ENCODE measurements at regions not wholly inside any gene's neighbourhood (a gene's known extent, or its start where the extent isn't known, plus 50 kb on each side); places are given as distances from the start of the nearest gene placed in this dataset.

DNA sequence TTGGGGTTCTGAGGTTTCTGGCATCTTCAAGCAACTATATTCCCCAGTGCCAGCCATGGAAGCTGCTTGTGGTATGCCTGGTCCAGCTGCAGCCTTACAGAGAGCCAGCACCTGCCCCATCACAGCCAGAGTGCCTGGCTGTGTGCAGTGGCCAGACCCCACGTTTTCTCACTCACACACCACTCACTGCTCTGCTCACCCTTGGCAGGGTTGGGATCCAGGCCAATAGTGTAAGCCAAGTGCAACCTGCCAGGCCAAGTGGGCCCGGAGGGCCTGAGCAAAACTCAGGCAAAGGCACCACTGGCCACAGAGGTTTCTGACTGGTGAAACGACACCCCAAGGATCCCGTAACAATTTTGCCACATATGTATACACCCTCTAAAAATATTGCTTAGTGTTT is 67.9 kb upstream of the EYA4 start:
- no peaks in the 10 kb centered on the region for H3K9me2 ChIP-seq (replicated peaks; ENCODE audit: low read length)
- no peak for DNase-seq
- no peaks in the 10 kb centered on the region for H3F3A ChIP-seq (ENCODE audit: low read length, unreplicated experiment)
- H3K4me1 ChIP-seq (ENCODE audit: insufficient read depth, low read length), result peaks cover 7% of the 10 kb centered on the region
- H3K9ac ChIP-seq (ENCODE audit: low read length), result no peak overlapping the region
- no peak overlapping the region for H3K4me3 ChIP-seq (ENCODE audit: low read length)
- ATAC-seq, result no peak
- no peaks in the 10 kb centered on the region for H3K36me3 ChIP-seq (ENCODE audit: low read depth, low read length)
- TF ChIP-seq CTCF (conservative IDR thresholded peaks at IDR 0.05; ENCODE audit: low read depth, low read length) (no peak), EZH2phosphoT487 (IDR thresholded peaks at IDR 0.05; ENCODE audit: borderline replicate concordance, low read length) (no peak), EZH2 (IDR thresholded peaks at IDR 0.05; ENCODE audit: low read length, unreplicated experiment) (no peak)
- ChIA-PET CTCF (no interaction called here), POLR2A (ENCODE audit: unreplicated experiment) (interaction anchor here (0.6 kb wide), 1 partner anchor 396 kb away, joined by 4 read pairs; no protein-coding TSS in a partner anchor)
- no peaks in the 10 kb centered on the region for H3K27me3 ChIP-seq (ENCODE audit: low read length)
- no peaks in the 10 kb centered on the region for H3K9me3 ChIP-seq (ENCODE audit: low read length)
- no peak overlapping the region for H3K4me2 ChIP-seq (ENCODE audit: low read length)
- no peak overlapping the region for H2AFZ ChIP-seq (ENCODE audit: low read length)
- H3K27ac ChIP-seq (ENCODE audit: low read length), result no peak overlapping the region
- no peaks in the 10 kb centered on the region for H4K20me1 ChIP-seq (ENCODE audit: low read length)
- BruUV-seq (replicated peaks), result no TSS peak
- no peaks in the 10 kb centered on the region for H3K79me2 ChIP-seq (ENCODE audit: low read length)
- intact Hi-C loops (cut with micrococcal nuclease), result no loop called here

- Histone ChIP-seq H4K20me1 (ENCODE audit: low read length) (no peaks in the 10 kb centered on the region), H3K27ac (ENCODE audit: low read length) (no peak overlapping the region), H3K9me3 (ENCODE audit: low read length) (no peaks in the 10 kb centered on the region), H3K9ac (ENCODE audit: low read length) (no peak overlapping the region), H3K79me2 (ENCODE audit: low read length) (no peaks in the 10 kb centered on the region), H3K4me1 (ENCODE audit: insufficient read depth, low read length) (peaks cover 4% of the 10 kb centered on the region), H2AFZ (ENCODE audit: low read length) (no peak overlapping the region), H3K4me2 (ENCODE audit: low read length) (no peak overlapping the region), H3F3A (ENCODE audit: low read length, unreplicated experiment) (no peaks in the 10 kb centered on the region), H3K9me2 (replicated peaks; ENCODE audit: low read length) (no peaks in the 10 kb centered on the region), H3K4me3 (ENCODE audit: low read length) (no peak overlapping the region), H3K27me3 (ENCODE audit: low read length) (no peaks in the 10 kb centered on the region), H3K36me3 (ENCODE audit: low read depth, low read length) (no peaks in the 10 kb centered on the region)
- ChIA-PET CTCF (no interaction called here), POLR2A (ENCODE audit: unreplicated experiment) (no interaction called here)
- no peak for ATAC-seq
- no TSS peak for BruUV-seq (replicated peaks)
- intact Hi-C loops (cut with micrococcal nuclease), result no loop called here
- TF ChIP-seq CTCF (conservative IDR thresholded peaks at IDR 0.05; ENCODE audit: low read depth, low read length) (no peak), EZH2 (IDR thresholded peaks at IDR 0.05; ENCODE audit: low read length, unreplicated experiment) (no peak), EZH2phosphoT487 (IDR thresholded peaks at IDR 0.05; ENCODE audit: borderline replicate concordance, low read length) (no peak)
- no peak for DNase-seq
These were observed 61.7 kb upstream of the EYA4 start for GRCh38 chr6:133179481-133179880.

GRCh38 chr6:133183691-133184090 is 57.5 kb upstream of the EYA4 start:
- ATAC-seq, result no peak
- CTCF ChIA-PET, result no interaction called here

More at GRCh38 chr6:133183691-133184090, 57.5 kb upstream of the EYA4 start:
- H3K79me2 ChIP-seq (ENCODE audit: low read length), result no peaks in the 10 kb centered on the region
- no peak overlapping the region for H3K4me3 ChIP-seq (ENCODE audit: low read length)
- H3K4me2 ChIP-seq (ENCODE audit: low read length), result no peak overlapping the region
- no peaks in the 10 kb centered on the region for H3K9me3 ChIP-seq (ENCODE audit: low read length)
- intact Hi-C loops (cut with micrococcal nuclease), result loop anchor here (2.0 to 5.0 kb wide), 3 partner anchors 51 to 369 kb away; no protein-coding TSS in a partner anchor
- H3K9me2 ChIP-seq (replicated peaks; ENCODE audit: low read length), result no peaks in the 10 kb centered on the region
- no peaks in the 10 kb centered on the region for H3K27me3 ChIP-seq (ENCODE audit: low read length)
- no peak overlapping the region for H3K9ac ChIP-seq (ENCODE audit: low read length)
- no peaks in the 10 kb centered on the region for H3F3A ChIP-seq (ENCODE audit: low read length, unreplicated experiment)
- peaks cover 4% of the 10 kb centered on the region for H3K4me1 ChIP-seq (ENCODE audit: insufficient read depth, low read length)
- TF ChIP-seq CTCF (conservative IDR thresholded peaks at IDR 0.05; ENCODE audit: low read depth, low read length) (no peak), EZH2 (IDR thresholded peaks at IDR 0.05; ENCODE audit: low read length, unreplicated experiment) (no peak), EZH2phosphoT487 (IDR thresholded peaks at IDR 0.05; ENCODE audit: borderline replicate concordance, low read length) (no peak)
- no peak overlapping the region for H3K27ac ChIP-seq (ENCODE audit: low read length)
- no TSS peak for BruUV-seq (replicated peaks)
- H2AFZ ChIP-seq (ENCODE audit: low read length), result no peak overlapping the region
- DNase-seq, result no peak
- H4K20me1 ChIP-seq (ENCODE audit: low read length), result no peaks in the 10 kb centered on the region
- POLR2A ChIA-PET (ENCODE audit: unreplicated experiment), result no interaction called here
- no peaks in the 10 kb centered on the region for H3K36me3 ChIP-seq (ENCODE audit: low read depth, low read length)
